ENCODE measurements at regions not wholly inside any gene's neighbourhood (a gene's known extent, or its start where the extent isn't known, plus 50 kb on each side); places are given as distances from the start of the nearest gene placed in this dataset.
"Not testable (repeated sequence)": the region's sequence is repeated elsewhere in the genome, so short reads cannot be mapped to it uniquely, and the experiment has no call there.

DNA sequence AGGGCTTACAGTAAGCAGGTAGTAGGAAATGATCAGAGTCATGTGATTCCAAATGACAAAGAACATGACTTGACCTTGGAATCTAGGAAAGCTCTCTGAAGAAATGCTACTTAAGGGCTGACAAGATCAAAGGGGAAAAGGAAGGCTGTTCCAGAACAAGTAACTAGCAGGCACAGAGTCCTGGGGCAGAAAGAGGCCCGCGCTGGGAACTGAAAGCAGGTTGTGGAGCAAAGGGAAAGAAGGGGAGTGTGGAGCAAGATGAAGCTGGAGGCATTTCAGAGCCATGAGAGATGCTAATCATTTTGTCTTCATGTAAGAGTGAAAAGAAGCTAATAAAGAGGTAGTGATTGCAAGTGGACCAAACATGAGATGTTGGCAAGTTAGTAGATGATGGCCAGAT, 397.5 kb downstream of the DTWD2 start:
- no peak overlapping the region for H3K4me3 ChIP-seq (ENCODE audit: low read depth in 1 of 2, low read length in 2 of 2)
- H3K9ac ChIP-seq (ENCODE audit: low read depth in 1 of 2, low read length in 2 of 2): no peak overlapping the region
- no peaks in the 10 kb centered on the region for H3K4me1 ChIP-seq (ENCODE audit: control insufficient read depth in 1 of 2, insufficient read depth in 2 of 2, low read length in 2 of 2)
- no peaks in the 10 kb centered on the region for H3K27me3 ChIP-seq (ENCODE audit: control insufficient read depth in 1 of 2, insufficient read depth in 2 of 2, low read length in 2 of 2)
- no peaks in the 10 kb centered on the region for H3K36me3 ChIP-seq (ENCODE audit: control insufficient read depth in 1 of 2, insufficient read depth in 2 of 2, low read length in 2 of 2)
- H3K9me3 ChIP-seq (ENCODE audit: control insufficient read depth in 1 of 2, low read length in 2 of 2): no peaks in the 10 kb centered on the region
- H3K27ac ChIP-seq (ENCODE audit: low read depth, low read length): no peak overlapping the region

GRCh38 chr5:118580949-118581348, 407.4 kb downstream of the DTWD2 start:
- Histone ChIP-seq H3K9ac (ENCODE audit: low read depth in 1 of 2, low read length in 2 of 2) (no peak overlapping the region), H3K27me3 (ENCODE audit: control insufficient read depth in 1 of 2, insufficient read depth in 2 of 2, low read length in 2 of 2) (no peaks in the 10 kb centered on the region), H3K27ac (ENCODE audit: low read depth, low read length) (no peak overlapping the region), H3K4me1 (ENCODE audit: control insufficient read depth in 1 of 2, insufficient read depth in 2 of 2, low read length in 2 of 2) (no peaks in the 10 kb centered on the region), H3K4me3 (ENCODE audit: low read depth in 1 of 2, low read length in 2 of 2) (no peak overlapping the region), H3K9me3 (ENCODE audit: control insufficient read depth in 1 of 2, low read length in 2 of 2) (no peaks in the 10 kb centered on the region), H3K36me3 (ENCODE audit: control insufficient read depth in 1 of 2, insufficient read depth in 2 of 2, low read length in 2 of 2) (no peaks in the 10 kb centered on the region)

DNA sequence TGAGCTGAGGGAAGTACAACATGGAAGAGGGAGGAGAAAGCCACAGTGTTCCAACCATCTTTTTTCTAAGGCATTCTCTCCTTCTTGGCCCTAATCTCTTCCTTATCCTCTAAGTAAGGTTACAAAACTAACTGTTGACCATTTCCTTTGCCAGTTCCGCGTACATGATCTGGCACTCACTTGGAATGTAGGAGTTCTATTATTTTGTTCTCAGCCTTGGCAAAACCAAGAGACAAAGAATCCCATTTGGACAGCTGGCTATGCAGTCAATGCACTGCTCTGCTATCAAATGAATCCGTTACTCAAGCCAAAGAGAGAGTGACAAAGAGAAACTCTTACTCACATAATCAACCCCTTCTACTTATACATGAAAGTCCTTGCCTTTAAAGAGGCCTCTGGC, 410.3 kb downstream of the DTWD2 start:
- Histone ChIP-seq H3K9ac (ENCODE audit: low read depth in 1 of 2, low read length in 2 of 2) (no peak overlapping the region), H3K36me3 (ENCODE audit: control insufficient read depth in 1 of 2, insufficient read depth in 2 of 2, low read length in 2 of 2) (no peaks in the 10 kb centered on the region), H3K27me3 (ENCODE audit: control insufficient read depth in 1 of 2, insufficient read depth in 2 of 2, low read length in 2 of 2) (no peaks in the 10 kb centered on the region), H3K27ac (ENCODE audit: low read depth, low read length) (no peak overlapping the region), H3K4me1 (ENCODE audit: control insufficient read depth in 1 of 2, insufficient read depth in 2 of 2, low read length in 2 of 2) (no peaks in the 10 kb centered on the region), H3K9me3 (ENCODE audit: control insufficient read depth in 1 of 2, low read length in 2 of 2) (no peaks in the 10 kb centered on the region), H3K4me3 (ENCODE audit: low read depth in 1 of 2, low read length in 2 of 2) (no peak overlapping the region)

DNA sequence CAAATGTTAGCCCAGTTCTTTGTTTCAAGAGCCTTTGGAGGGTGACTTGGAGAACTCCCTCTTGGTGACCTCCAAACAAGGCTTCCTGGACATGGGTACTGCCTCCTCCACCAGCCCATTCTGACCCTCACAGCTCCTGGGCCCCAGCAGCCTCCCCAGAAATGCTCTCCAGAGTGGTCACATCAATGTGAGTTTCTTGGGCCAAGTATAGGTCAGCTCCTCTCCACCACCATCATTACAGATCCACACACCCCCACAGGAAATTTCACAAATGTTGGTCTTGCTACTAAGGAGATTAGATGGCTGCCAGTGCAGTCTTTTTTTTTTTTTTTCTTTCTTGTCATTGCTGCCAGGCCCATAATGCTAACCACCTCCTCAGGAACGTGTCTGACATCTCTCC, 410.7 kb downstream of the DTWD2 start:
- no peak overlapping the region for H3K9ac ChIP-seq (ENCODE audit: low read depth in 1 of 2, low read length in 2 of 2)
- no peaks in the 10 kb centered on the region for H3K36me3 ChIP-seq (ENCODE audit: control insufficient read depth in 1 of 2, insufficient read depth in 2 of 2, low read length in 2 of 2)
- H3K27ac ChIP-seq (ENCODE audit: low read depth, low read length): no peak overlapping the region

GRCh38 chr5:118570276-118570675, 418.1 kb downstream of the DTWD2 start:
- not testable (repeated sequence) for H3K9me3 ChIP-seq (ENCODE audit: control insufficient read depth in 1 of 2, low read length in 2 of 2); H3K36me3 ChIP-seq (ENCODE audit: control insufficient read depth in 1 of 2, insufficient read depth in 2 of 2, low read length in 2 of 2); H3K9ac ChIP-seq (ENCODE audit: low read depth in 1 of 2, low read length in 2 of 2); H3K4me1 ChIP-seq (ENCODE audit: control insufficient read depth in 1 of 2, insufficient read depth in 2 of 2, low read length in 2 of 2); H3K27me3 ChIP-seq (ENCODE audit: control insufficient read depth in 1 of 2, insufficient read depth in 2 of 2, low read length in 2 of 2); H3K4me3 ChIP-seq (ENCODE audit: low read depth in 1 of 2, low read length in 2 of 2); H3K27ac ChIP-seq (ENCODE audit: low read depth, low read length)

More for the DNA sequence above, 410.7 kb downstream of the DTWD2 start:
- Histone ChIP-seq H3K4me3 (ENCODE audit: low read depth in 1 of 2, low read length in 2 of 2) (no peak overlapping the region), H3K9me3 (ENCODE audit: control insufficient read depth in 1 of 2, low read length in 2 of 2) (no peaks in the 10 kb centered on the region), H3K4me1 (ENCODE audit: control insufficient read depth in 1 of 2, insufficient read depth in 2 of 2, low read length in 2 of 2) (no peaks in the 10 kb centered on the region), H3K27me3 (ENCODE audit: control insufficient read depth in 1 of 2, insufficient read depth in 2 of 2, low read length in 2 of 2) (no peaks in the 10 kb centered on the region)

DNA sequence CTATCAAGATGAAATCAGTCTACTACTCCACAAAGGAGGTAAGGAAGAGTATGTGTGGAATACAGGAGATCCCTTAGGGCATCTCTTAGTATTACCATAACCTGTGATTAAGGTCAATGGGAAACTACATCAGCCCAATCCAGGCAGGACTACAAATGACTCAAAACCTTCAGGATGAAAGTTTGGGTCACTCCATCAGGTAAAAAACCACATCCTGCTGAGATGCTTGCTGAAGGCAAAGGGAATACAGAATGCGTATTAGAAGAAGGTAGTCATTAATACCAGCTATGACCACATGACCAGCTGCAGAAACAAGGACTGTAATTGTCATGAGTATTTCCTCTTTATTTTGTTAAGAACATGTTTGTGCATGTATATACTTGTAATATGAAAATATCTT, 418.8 kb downstream of the DTWD2 start:
- H3K27ac ChIP-seq (ENCODE audit: low read depth, low read length); H3K4me3 ChIP-seq (ENCODE audit: low read depth in 1 of 2, low read length in 2 of 2); H3K27me3 ChIP-seq (ENCODE audit: control insufficient read depth in 1 of 2, insufficient read depth in 2 of 2, low read length in 2 of 2); H3K9ac ChIP-seq (ENCODE audit: low read depth in 1 of 2, low read length in 2 of 2); H3K36me3 ChIP-seq (ENCODE audit: control insufficient read depth in 1 of 2, insufficient read depth in 2 of 2, low read length in 2 of 2); H3K9me3 ChIP-seq (ENCODE audit: control insufficient read depth in 1 of 2, low read length in 2 of 2); H3K4me1 ChIP-seq (ENCODE audit: control insufficient read depth in 1 of 2, insufficient read depth in 2 of 2, low read length in 2 of 2): not testable (repeated sequence)

GRCh38 chr5:118565335-118565971, 422.9 kb downstream of the DTWD2 start:
- Histone ChIP-seq H3K9me3 (ENCODE audit: control insufficient read depth in 1 of 2, low read length in 2 of 2) (no peaks in the 10 kb centered on the region), H3K27ac (ENCODE audit: low read depth, low read length) (no peak overlapping the region), H3K4me1 (ENCODE audit: control insufficient read depth in 1 of 2, insufficient read depth in 2 of 2, low read length in 2 of 2) (no peaks in the 10 kb centered on the region), H3K4me3 (ENCODE audit: low read depth in 1 of 2, low read length in 2 of 2) (no peak overlapping the region), H3K9ac (ENCODE audit: low read depth in 1 of 2, low read length in 2 of 2) (no peak overlapping the region), H3K27me3 (ENCODE audit: control insufficient read depth in 1 of 2, insufficient read depth in 2 of 2, low read length in 2 of 2) (no peaks in the 10 kb centered on the region), H3K36me3 (ENCODE audit: control insufficient read depth in 1 of 2, insufficient read depth in 2 of 2, low read length in 2 of 2) (no peaks in the 10 kb centered on the region)

DNA sequence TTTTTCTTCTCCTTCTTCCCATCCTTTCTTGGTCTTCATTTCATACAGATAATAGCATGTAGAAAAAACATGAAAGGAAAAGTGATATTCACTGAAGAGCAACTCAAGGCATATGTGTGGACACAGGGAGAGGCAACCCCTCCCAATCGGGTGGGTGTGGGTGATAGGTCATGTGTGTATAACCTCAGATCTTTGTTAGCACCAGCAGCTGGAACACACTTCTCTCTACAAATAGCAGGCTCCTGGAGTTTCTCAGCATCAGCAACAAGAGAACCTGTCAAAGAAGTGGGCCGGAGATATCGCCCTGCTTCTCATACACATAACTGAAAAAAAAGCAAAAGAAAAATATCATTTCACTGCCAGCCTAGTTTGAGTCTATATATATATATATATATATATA, 426.4 kb downstream of the DTWD2 start:
- no peaks in the 10 kb centered on the region for H3K9me3 ChIP-seq (ENCODE audit: control insufficient read depth in 1 of 2, low read length in 2 of 2)
- H3K9ac ChIP-seq (ENCODE audit: low read depth in 1 of 2, low read length in 2 of 2): no peak overlapping the region
- no peak overlapping the region for H3K27ac ChIP-seq (ENCODE audit: low read depth, low read length)
- no peaks in the 10 kb centered on the region for H3K27me3 ChIP-seq (ENCODE audit: control insufficient read depth in 1 of 2, insufficient read depth in 2 of 2, low read length in 2 of 2)
- no peak overlapping the region for H3K4me3 ChIP-seq (ENCODE audit: low read depth in 1 of 2, low read length in 2 of 2)
- H3K36me3 ChIP-seq (ENCODE audit: control insufficient read depth in 1 of 2, insufficient read depth in 2 of 2, low read length in 2 of 2): no peaks in the 10 kb centered on the region
- H3K4me1 ChIP-seq (ENCODE audit: control insufficient read depth in 1 of 2, insufficient read depth in 2 of 2, low read length in 2 of 2): no peaks in the 10 kb centered on the region

DNA sequence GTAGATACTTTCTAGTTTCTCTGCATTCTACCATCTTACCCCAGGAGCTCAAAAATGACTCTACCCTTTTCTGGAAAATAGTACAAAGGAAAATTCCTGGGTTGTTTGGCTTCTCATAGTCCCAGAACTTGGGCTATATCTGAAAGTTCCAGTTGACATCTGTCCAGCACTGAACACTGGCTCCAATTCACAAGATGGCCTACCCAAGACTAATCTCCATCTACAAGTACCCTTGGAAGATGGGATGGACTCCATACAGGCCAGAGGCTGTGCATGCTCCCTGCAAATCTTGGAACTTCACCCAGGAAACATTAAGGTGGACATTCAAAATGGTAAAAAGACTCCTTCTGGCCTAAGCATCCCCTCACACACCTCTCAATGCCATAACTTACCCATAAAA, 427.1 kb downstream of the DTWD2 start:
- Histone ChIP-seq H3K27me3 (ENCODE audit: control insufficient read depth in 1 of 2, insufficient read depth in 2 of 2, low read length in 2 of 2) (no peaks in the 10 kb centered on the region), H3K27ac (ENCODE audit: low read depth, low read length) (no peak overlapping the region), H3K36me3 (ENCODE audit: control insufficient read depth in 1 of 2, insufficient read depth in 2 of 2, low read length in 2 of 2) (no peaks in the 10 kb centered on the region), H3K9ac (ENCODE audit: low read depth in 1 of 2, low read length in 2 of 2) (no peak overlapping the region), H3K4me1 (ENCODE audit: control insufficient read depth in 1 of 2, insufficient read depth in 2 of 2, low read length in 2 of 2) (no peaks in the 10 kb centered on the region), H3K9me3 (ENCODE audit: control insufficient read depth in 1 of 2, low read length in 2 of 2) (no peaks in the 10 kb centered on the region), H3K4me3 (ENCODE audit: low read depth in 1 of 2, low read length in 2 of 2) (no peak overlapping the region)

- H3K27ac ChIP-seq (ENCODE audit: low read depth, low read length): no peak overlapping the region
- no peaks in the 10 kb centered on the region for H3K36me3 ChIP-seq (ENCODE audit: control insufficient read depth in 1 of 2, insufficient read depth in 2 of 2, low read length in 2 of 2)
- H3K9ac ChIP-seq (ENCODE audit: low read depth in 1 of 2, low read length in 2 of 2): no peak overlapping the region
- no peaks in the 10 kb centered on the region for H3K9me3 ChIP-seq (ENCODE audit: control insufficient read depth in 1 of 2, low read length in 2 of 2)
- no peaks in the 10 kb centered on the region for H3K4me1 ChIP-seq (ENCODE audit: control insufficient read depth in 1 of 2, insufficient read depth in 2 of 2, low read length in 2 of 2)
- H3K4me3 ChIP-seq (ENCODE audit: low read depth in 1 of 2, low read length in 2 of 2): no peak overlapping the region
- H3K27me3 ChIP-seq (ENCODE audit: control insufficient read depth in 1 of 2, insufficient read depth in 2 of 2, low read length in 2 of 2): no peaks in the 10 kb centered on the region
These were observed 429.5 kb downstream of the DTWD2 start for GRCh38 chr5:118558871-118559270.

DNA sequence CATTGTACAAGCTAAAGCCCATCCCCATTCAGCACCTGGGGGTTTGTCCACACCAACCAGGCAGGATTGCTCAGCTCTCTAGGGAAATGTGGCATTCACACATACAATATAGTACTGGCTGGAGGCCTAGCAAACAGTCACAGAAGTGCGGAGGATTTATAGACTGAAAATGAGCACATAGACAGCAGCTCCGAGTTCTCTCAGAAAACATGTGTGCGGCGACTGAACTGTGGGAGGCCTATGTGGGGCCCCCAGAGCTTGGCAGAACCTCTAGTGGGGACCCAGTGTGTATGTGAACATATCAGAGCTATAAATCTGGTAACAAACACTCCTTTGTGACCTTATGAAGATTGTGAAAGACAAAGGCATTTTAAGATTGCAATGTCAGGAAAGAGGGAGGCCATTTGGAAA, 431.1 kb downstream of the DTWD2 start:
- Histone ChIP-seq H3K36me3 (ENCODE audit: control insufficient read depth in 1 of 2, insufficient read depth in 2 of 2, low read length in 2 of 2) (no peaks in the 10 kb centered on the region), H3K9me3 (ENCODE audit: control insufficient read depth in 1 of 2, low read length in 2 of 2) (no peaks in the 10 kb centered on the region), H3K27me3 (ENCODE audit: control insufficient read depth in 1 of 2, insufficient read depth in 2 of 2, low read length in 2 of 2) (no peaks in the 10 kb centered on the region), H3K27ac (ENCODE audit: low read depth, low read length) (no peak overlapping the region), H3K4me3 (ENCODE audit: low read depth in 1 of 2, low read length in 2 of 2) (no peak overlapping the region), H3K9ac (ENCODE audit: low read depth in 1 of 2, low read length in 2 of 2) (no peak overlapping the region), H3K4me1 (ENCODE audit: control insufficient read depth in 1 of 2, insufficient read depth in 2 of 2, low read length in 2 of 2) (no peaks in the 10 kb centered on the region)
